B cell (primary cell): ENCODE measurements at regions not wholly inside any gene's neighbourhood (a gene's known extent, or its start where the extent isn't known, plus 50 kb on each side); places are given as distances from the start of the nearest gene placed in this dataset.

Experiments
- ATAC-seq: fragments of 200-7000 bp; cut with Tn5 transposase; one replicate; pipeline ENCODE4 v1.10.0; 2021; ENCODE audit warnings: low read depth, mild to moderate bottlenecking, moderate number of reproducible peaks, moderate library complexity
- CTCF ChIA-PET: fragments of 350-600 bp; sonication (Branson Sonifier 250); formaldehyde crosslinking; loops from one replicate; lab custom pipeline; 2021; ENCODE audit warnings: antibody characterized with exemption, inconsistent platforms; lab: Charles Lee
- POLR2A ChIA-PET: fragments of 350-600 bp; sonication (Branson Sonifier 250); formaldehyde crosslinking; loops from one replicate; lab custom pipeline; 2021; ENCODE audit warnings: antibody characterized with exemption; lab: Charles Lee
- DNase-seq: peaks from one replicate; pipeline ENCODE4 v3.0.0; 2013
- H2AFZ ChIP-seq: 2 replicates; pipeline ENCODE4 v1.6.1; 2012; ENCODE audit warnings: mild to moderate bottlenecking, low read depth, low read length; ENCODE audit not compliant: insufficient read depth, poor library complexity, severe bottlenecking
- H3K27ac ChIP-seq, 2 donors: 1 replicate in 1 of 2; 2 replicates in 1 of 2; pipeline ENCODE4 v1.5.1; 2012 to 2013; ENCODE audit warnings: low read length in 2 of 2, mild to moderate bottlenecking in 2 of 2, moderate library complexity in 1 of 2
- H3K27me3 ChIP-seq, 4 experiments: fragments of 200-600 bp in 1 of 4; sonication (generic) in 1 of 4; replicated peaks in 1 of 4; 1 replicate in 2 of 4; 2 replicates in 2 of 4; pipeline versions ENCODE4 v1.6.1 to v1.7.0; 2013 to 2016; ENCODE audit warnings: low read length in 3 of 4, mild to moderate bottlenecking in 2 of 4, mixed read lengths in 1 of 4, moderate library complexity in 1 of 4; ENCODE audit not compliant: insufficient read depth in 4 of 4, control insufficient read depth in 3 of 4; ENCODE audit errors: control extremely low read depth in 1 of 4
- H3K36me3 ChIP-seq, 2 experiments: replicated peaks in 1 of 2; 1 replicate in 1 of 2; 2 replicates in 1 of 2; pipeline versions ENCODE4 v1.6.1 to v1.7.1; 2013; ENCODE audit warnings: low read length in 1 of 2; ENCODE audit not compliant: insufficient read depth in 2 of 2, control insufficient read depth in 1 of 2; ENCODE audit errors: control extremely low read depth in 1 of 2, extremely low read depth in 1 of 2
- H3K4me1 ChIP-seq, 2 donors: fragments of 200-600 bp in 1 of 2; sonication (generic) in 1 of 2; 1 replicate in 1 of 2; 2 replicates in 1 of 2; pipeline versions ENCODE4 v1.5.1 to v1.6.1; 2013 to 2017; ENCODE audit warnings: low read length in 2 of 2; ENCODE audit not compliant: control insufficient read depth in 2 of 2, insufficient read depth in 2 of 2
- H3K4me2 ChIP-seq: replicated peaks from 2 replicates; pipeline ENCODE3; 2012; ENCODE audit warnings: mild to moderate bottlenecking, low read depth, low read length; ENCODE audit not compliant: poor library complexity, severe bottlenecking
- H3K4me3 ChIP-seq, 5 experiments: fragments of 200-600 bp in 1 of 5; sonication (generic) in 1 of 5; 1 replicate in 3 of 5; 2 replicates in 2 of 5; pipeline versions ENCODE4 v1.5.1 to v1.7.0; 2011 to 2016; ENCODE audit warnings: low read length in 4 of 5, mild to moderate bottlenecking in 4 of 5, low read depth in 2 of 5, control low read depth in 1 of 5, moderate library complexity in 1 of 5; ENCODE audit not compliant: insufficient read depth in 1 of 5; ENCODE audit errors: control extremely low read depth in 1 of 5, extremely low read depth in 1 of 5
- H3K79me2 ChIP-seq: fragments of 200-600 bp; sonication (generic); one replicate; pipeline ENCODE4 v1.6.0; 2016; ENCODE audit warnings: low read length; ENCODE audit not compliant: control insufficient read depth, insufficient read depth
- H3K9ac ChIP-seq: fragments of 200-600 bp; sonication (generic); 2 replicates; pipeline ENCODE4 v1.6.1; 2017; ENCODE audit warnings: mild to moderate bottlenecking, low read length, moderate library complexity
- H3K9me3 ChIP-seq, 3 donors: one replicate each; pipeline versions ENCODE4 v1.6.1 to v1.7.1; 2013; ENCODE audit warnings: low read length in 2 of 3; ENCODE audit not compliant: control insufficient read depth in 2 of 3, insufficient read depth in 1 of 3; ENCODE audit errors: control extremely low read depth in 1 of 3
- H4K20me1 ChIP-seq: 2 replicates; pipeline ENCODE4 v1.6.0; 2012; ENCODE audit warnings: mild to moderate bottlenecking, low read length; ENCODE audit not compliant: insufficient read depth, control insufficient read depth, poor library complexity, severe bottlenecking
- H3K27ac Mint-ChIP-seq: one replicate; pipeline ENCODE4 v1.8.0; 2021; ENCODE audit warnings: mixed read lengths
- H3K27me3 Mint-ChIP-seq: one replicate; pipeline ENCODE4 v1.8.0; 2021; ENCODE audit warnings: mixed read lengths
- H3K4me1 Mint-ChIP-seq: one replicate; pipeline ENCODE4 v1.8.0; 2021; ENCODE audit warnings: mixed read lengths
- H3K4me3 Mint-ChIP-seq: one replicate; pipeline ENCODE4 v1.8.0; 2021; ENCODE audit warnings: mixed read lengths
- H3K9me3 Mint-ChIP-seq: one replicate; pipeline ENCODE4 v1.8.0; 2022; ENCODE audit warnings: mixed read lengths; ENCODE audit not compliant: insufficient read depth
- CTCF ChIP-seq: fragments of 200-600 bp; IDR thresholded peaks from one replicate; pipeline ENCODE4 v1.8.0; 2022; ENCODE audit warnings: antibody characterized with exemption, mild to moderate bottlenecking
- EZH2 ChIP-seq: IDR thresholded peaks from 2 replicates; pipeline ENCODE4 v1.6.1; 2012; ENCODE audit warnings: borderline replicate concordance, low read depth, mild to moderate bottlenecking, moderate library complexity, low read length; ENCODE audit not compliant: insufficient read depth, poor library complexity, severe bottlenecking
- WGBS: methylation state at CpG from one replicate; pipeline ENCODE4 v1.1.5; 2013; ENCODE audit warnings: missing lambda C conversion rate; ENCODE audit not compliant: insufficient coverage; 5-methylcytosine and 5-hydroxymethylcytosine counted together
- intact Hi-C: fragments of 100-400 bp; cut with micrococcal nuclease; formaldehyde crosslinking; loops from one replicate; pipeline ENCODE4 v1.10.0; 2022

DNA sequence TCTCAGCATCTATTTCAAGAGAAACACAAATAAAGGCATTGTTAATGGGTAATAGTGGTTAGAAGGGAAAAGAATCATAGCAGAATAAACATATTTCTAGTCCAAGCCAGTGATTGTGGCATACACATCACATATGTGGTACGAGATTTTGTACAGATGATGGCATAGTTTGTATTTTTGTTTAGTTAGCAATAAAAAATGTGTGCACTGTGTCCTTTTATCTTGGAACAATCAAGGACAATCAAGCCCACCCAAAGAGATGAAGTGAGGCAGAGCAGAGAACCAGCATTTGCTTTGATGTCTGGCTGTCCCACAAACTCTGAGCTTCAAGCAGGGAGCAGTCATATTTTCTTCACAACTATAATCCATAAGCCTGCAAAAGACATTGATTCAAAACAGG lies 256.5 kb upstream of the CHD6 start:
- no peak overlapping the region for H3K4me3 ChIP-seq
- ATAC-seq (no peak), DNase-seq (no peak)
- Mint-ChIP-seq H3K9me3 (no peaks in the 10 kb centered on the region), H3K27ac (no peak overlapping the region), H3K4me1 (no peaks in the 10 kb centered on the region), H3K27me3 (peaks cover 6% of the 10 kb centered on the region), H3K4me3 (no peak overlapping the region)
- no peaks in the 10 kb centered on the region for H3K36me3 ChIP-seq
- H3K4me2 ChIP-seq = no peak overlapping the region
- TF ChIP-seq CTCF (no peak), EZH2 (no peak)
- no peaks in the 10 kb centered on the region for H3K4me1 ChIP-seq
- WGBS = 43% methylated on average over 1 of the region's 1 CpG
- H3K27me3 ChIP-seq = no peaks in the 10 kb centered on the region
- POLR2A ChIA-PET = no interaction called here
- intact Hi-C loops = no loop called here
- no peak overlapping the region for H2AFZ ChIP-seq
- no peak overlapping the region for H3K9ac ChIP-seq
- no peak overlapping the region for H3K27ac ChIP-seq
- no peaks in the 10 kb centered on the region for H4K20me1 ChIP-seq
- no peaks in the 10 kb centered on the region for H3K9me3 ChIP-seq
- no peaks in the 10 kb centered on the region for H3K79me2 ChIP-seq
- CTCF ChIA-PET = no interaction called here

DNA sequence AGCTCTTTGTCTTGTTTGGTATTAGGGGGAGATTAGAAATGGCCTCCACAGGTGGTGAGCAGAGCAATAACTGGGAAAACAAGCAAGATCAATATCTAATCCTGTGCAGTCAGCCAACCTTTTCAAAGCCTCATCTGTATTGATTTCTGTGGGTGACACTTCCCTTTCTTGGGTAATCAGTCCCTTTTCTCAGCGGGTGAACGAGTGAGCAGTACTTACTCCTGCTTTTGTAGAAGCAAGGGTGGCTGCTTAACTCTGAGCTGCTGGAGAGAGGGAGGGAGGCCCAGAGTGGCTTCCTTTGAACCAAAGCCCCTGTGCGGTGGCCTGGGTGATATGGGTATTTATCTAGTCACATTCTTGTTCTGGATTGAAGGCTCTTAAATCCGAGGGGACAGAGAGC lies 254.8 kb upstream of the CHD6 start:
- 90% methylated on average over 2 of the region's 4 CpGs for WGBS
- no peaks in the 10 kb centered on the region for H4K20me1 ChIP-seq
- H3K79me2 ChIP-seq = no peaks in the 10 kb centered on the region
- TF ChIP-seq EZH2 (no peak), CTCF (no peak)
- H3K4me3 ChIP-seq = no peak overlapping the region
- Mint-ChIP-seq H3K4me1 (no peaks in the 10 kb centered on the region), H3K9me3 (no peaks in the 10 kb centered on the region), H3K27ac (no peak overlapping the region), H3K4me3 (no peak overlapping the region), H3K27me3 (peaks cover 6% of the 10 kb centered on the region)
- H3K4me2 ChIP-seq = no peak overlapping the region
- no peak overlapping the region for H3K27ac ChIP-seq
- H3K4me1 ChIP-seq = no peaks in the 10 kb centered on the region
- H2AFZ ChIP-seq = no peak overlapping the region
- no peaks in the 10 kb centered on the region for H3K27me3 ChIP-seq
- no peak overlapping the region for H3K9ac ChIP-seq
- intact Hi-C loops = no loop called here
- ChIA-PET POLR2A (no interaction called here), CTCF (no interaction called here)
- no peaks in the 10 kb centered on the region for H3K36me3 ChIP-seq
- no peaks in the 10 kb centered on the region for H3K9me3 ChIP-seq
- no peak for DNase-seq
- ATAC-seq = no peak
